Upper lobe of left lung (tissue), 6 donors: ENCODE measurements at regions not wholly inside any gene's neighbourhood (a gene's known extent, or its start where the extent isn't known, plus 50 kb on each side); places are given as distances from the start of the nearest gene placed in this dataset.
"Not testable (repeated sequence)": the region's sequence is repeated elsewhere in the genome, so short reads cannot be mapped to it uniquely, and the experiment has no call there.

Experiments
- ATAC-seq, 2 donors: fragments of 200-7000 bp; cut with Tn5 transposase; one replicate each; pipeline ENCODE4 v1.9.1; 2022; ENCODE audit warnings: mild to moderate bottlenecking in 2 of 2, moderate library complexity in 2 of 2; ENCODE audit not compliant: low FRiP score in 2 of 2
- DNase-seq, 2 donors: peaks; one replicate each; pipeline ENCODE4 v3.0.0-alpha.2; 2019 to 2020
- H3K27ac ChIP-seq, 4 donors: fragments of 200-600 bp; sonication (generic); one replicate each; pipeline ENCODE4 v1.5.1; 2016 to 2019
- H3K27me3 ChIP-seq, 4 donors: fragments of 200-600 bp; sonication (generic); one replicate each; pipeline ENCODE4 v1.5.1; 2017 to 2019
- H3K36me3 ChIP-seq, 4 donors: fragments of 200-600 bp; sonication (generic); one replicate each; pipeline ENCODE4 v1.5.1; 2016 to 2019
- H3K4me1 ChIP-seq, 4 donors: fragments of 200-600 bp; sonication (generic); one replicate each; pipeline ENCODE4 v1.5.1; 2018 to 2019
- H3K4me3 ChIP-seq, 4 donors: fragments of 200-600 bp; sonication (generic); one replicate each; pipeline ENCODE4 v1.5.1; 2017 to 2019; ENCODE audit warnings: mild to moderate bottlenecking in 2 of 4, moderate library complexity in 1 of 4
- H3K9me3 ChIP-seq, 4 donors: fragments of 200-600 bp; sonication (generic); one replicate each; pipeline ENCODE4 v1.5.1; 2018 to 2019
- EP300 ChIP-seq, 4 donors: sonication (generic); formaldehyde crosslinking; IDR thresholded peaks; one replicate each; pipeline ENCODE4 v1.5.1; 2017; ENCODE audit warnings: antibody characterized with exemption in 4 of 4, control low read depth in 2 of 4
- POLR2A ChIP-seq, 4 donors: fragments of 450-650 bp; IDR thresholded peaks; one replicate each; pipeline ENCODE4 v1.5.1; 2016 to 2017; ENCODE audit warnings: antibody characterized with exemption in 4 of 4, mild to moderate bottlenecking in 2 of 4
- POLR2AphosphoS5 ChIP-seq, 2 donors: sonication (generic); formaldehyde crosslinking; IDR thresholded peaks; one replicate each; pipeline ENCODE4 v1.5.1; 2017; ENCODE audit warnings: antibody characterized with exemption in 2 of 2
- WGBS, 2 donors: methylation state at CpG; one replicate each; pipeline ENCODE4 v1.1.5; 2017 to 2018; 5-methylcytosine and 5-hydroxymethylcytosine counted together
- TF ChIP-seq, protein P1 (sequence below), 6 experiments: fragments of 450-650 bp in 4 of 6; fragments of 200-600 bp in 2 of 6; sonication (generic) in 2 of 6; IDR thresholded peaks; one replicate each; pipeline ENCODE4 v1.5.1; 2016 to 2019; ENCODE audit warnings: antibody characterized with exemption in 6 of 6
- donor health status: DM: no; HTN: no; CAD: no; lungs with moderate emphysema.
- donor health status: DM: no; HTN: yes; CAD: no; lungs with severe emphysema.

DNA sequence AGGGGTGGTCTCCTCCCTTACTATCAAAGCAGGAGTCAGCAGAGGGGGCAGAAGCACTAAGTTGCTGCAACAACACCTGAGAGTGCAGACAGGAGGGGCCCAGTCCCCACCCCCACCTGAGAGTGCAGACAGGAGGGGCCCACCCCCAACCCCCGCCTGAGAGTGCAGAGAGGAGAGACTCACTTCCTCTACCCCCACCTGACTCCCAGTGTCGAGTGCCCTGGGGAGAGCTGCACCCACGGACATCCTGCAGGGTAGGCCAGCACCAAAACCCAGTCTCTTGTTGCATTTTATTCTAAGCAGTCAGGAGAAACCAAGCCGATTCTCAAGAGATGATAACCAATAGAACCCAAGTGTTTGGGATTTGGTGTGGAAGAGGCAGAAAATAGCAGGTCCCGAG is 78.4 kb downstream of the NAPG start:
- no peaks in the 10 kb centered on the region for H3K27me3 ChIP-seq
- DNase-seq (peak in 1 of 2 donors; percentile 10), ATAC-seq (no peak)
- WGBS, 2 donors, result 83 to 93% methylated on average over 5 of the region's 5 CpGs
- H3K9me3 ChIP-seq, result no peaks in the 10 kb centered on the region
- no peaks in the 10 kb centered on the region for H3K4me1 ChIP-seq
- H3K27ac ChIP-seq, result no peak overlapping the region
- no peak overlapping the region for H3K4me3 ChIP-seq
- no peaks in the 10 kb centered on the region for H3K36me3 ChIP-seq
- TF ChIP-seq POLR2AphosphoS5 (IDR thresholded peaks at IDR 0.05) (no peak), EP300 (IDR thresholded peaks at IDR 0.05) (no peak), POLR2A (IDR thresholded peaks at IDR 0.05) (no peak)
- TF ChIP-seq, protein P1, sequence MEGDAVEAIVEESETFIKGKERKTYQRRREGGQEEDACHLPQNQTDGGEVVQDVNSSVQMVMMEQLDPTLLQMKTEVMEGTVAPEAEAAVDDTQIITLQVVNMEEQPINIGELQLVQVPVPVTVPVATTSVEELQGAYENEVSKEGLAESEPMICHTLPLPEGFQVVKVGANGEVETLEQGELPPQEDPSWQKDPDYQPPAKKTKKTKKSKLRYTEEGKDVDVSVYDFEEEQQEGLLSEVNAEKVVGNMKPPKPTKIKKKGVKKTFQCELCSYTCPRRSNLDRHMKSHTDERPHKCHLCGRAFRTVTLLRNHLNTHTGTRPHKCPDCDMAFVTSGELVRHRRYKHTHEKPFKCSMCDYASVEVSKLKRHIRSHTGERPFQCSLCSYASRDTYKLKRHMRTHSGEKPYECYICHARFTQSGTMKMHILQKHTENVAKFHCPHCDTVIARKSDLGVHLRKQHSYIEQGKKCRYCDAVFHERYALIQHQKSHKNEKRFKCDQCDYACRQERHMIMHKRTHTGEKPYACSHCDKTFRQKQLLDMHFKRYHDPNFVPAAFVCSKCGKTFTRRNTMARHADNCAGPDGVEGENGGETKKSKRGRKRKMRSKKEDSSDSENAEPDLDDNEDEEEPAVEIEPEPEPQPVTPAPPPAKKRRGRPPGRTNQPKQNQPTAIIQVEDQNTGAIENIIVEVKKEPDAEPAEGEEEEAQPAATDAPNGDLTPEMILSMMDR (IDR thresholded peaks at IDR 0.05), result no peak

DNA sequence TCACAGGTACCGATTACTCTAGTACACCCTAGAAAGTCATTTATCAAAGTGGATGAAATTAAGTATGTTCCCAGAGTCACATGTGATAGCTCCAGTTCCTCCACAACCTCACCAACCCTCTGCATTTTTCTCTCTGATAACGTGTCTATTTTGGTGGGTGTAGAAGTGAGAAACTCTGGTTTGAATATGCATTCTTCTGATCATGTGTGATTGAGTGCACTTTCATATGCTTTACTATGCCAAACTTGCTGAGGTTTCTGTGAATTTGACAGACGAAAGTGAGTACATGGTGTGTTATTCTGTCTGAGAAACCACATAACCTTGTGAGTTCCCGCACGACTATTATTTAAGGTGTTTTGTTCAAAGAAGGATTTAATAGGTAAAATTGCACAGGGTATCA is 81.1 kb downstream of the NAPG start:
- H3K36me3 ChIP-seq, H3K4me1 ChIP-seq, H3K4me3 ChIP-seq, H3K27ac ChIP-seq, DNase-seq, H3K27me3 ChIP-seq, ATAC-seq, H3K9me3 ChIP-seq: not testable (repeated sequence)
- WGBS, 2 donors, result 69 to 73% methylated on average over 4 to 5 of the region's 5 CpGs

DNA sequence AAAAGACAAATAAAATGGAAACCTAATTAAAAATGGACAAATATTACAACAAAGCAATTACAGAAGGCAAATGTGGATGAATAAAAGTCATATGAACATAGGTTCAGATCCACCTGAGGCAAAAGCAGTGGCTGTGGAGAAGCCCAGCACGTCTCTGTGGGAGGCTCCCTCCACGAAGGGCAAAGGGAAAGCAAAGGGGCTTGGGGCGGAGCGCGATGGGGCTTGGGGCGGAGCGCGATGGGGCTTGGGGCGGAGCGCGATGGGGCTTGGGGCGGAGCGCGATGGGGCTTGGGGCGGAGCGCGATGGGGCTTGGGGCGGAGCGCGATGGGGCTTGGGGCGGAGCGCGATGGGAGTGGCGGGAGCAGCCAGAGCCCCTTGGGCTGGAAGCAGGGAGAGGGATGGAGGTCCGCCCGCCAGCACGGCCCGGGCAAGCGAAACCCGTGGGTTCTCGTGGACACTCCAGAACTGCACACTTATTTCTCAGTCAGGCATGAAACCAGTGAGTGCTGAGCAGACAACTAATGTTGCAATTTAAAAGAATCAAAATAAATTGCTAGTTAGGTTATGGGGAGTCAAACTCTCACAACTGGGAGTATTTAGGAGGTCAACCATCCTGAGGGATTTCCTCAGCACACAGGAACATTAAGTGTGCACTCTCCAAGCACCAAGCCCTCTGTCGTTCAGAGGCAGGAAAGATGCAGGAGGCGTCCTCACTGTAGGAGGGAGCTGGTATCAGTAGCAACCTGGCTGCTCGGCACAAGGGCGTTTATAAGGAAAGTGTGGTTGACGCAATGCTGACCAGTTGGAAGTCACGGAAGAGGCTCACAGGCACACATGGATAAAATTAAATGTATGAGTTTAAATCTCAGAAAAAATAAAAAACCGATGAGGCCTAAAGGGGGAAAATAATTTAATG is 81.8 kb downstream of the NAPG start:
- ATAC-seq, result peak in 1 of 2 donors; percentile 26
- H3K27me3 ChIP-seq, H3K27ac ChIP-seq, H3K36me3 ChIP-seq, H3K9me3 ChIP-seq, H3K4me3 ChIP-seq, H3K4me1 ChIP-seq: not testable (repeated sequence)
- WGBS, 2 donors, result 87 to 88% methylated on average over 3 to 6 of the region's 38 CpGs
- DNase-seq, result peak in 1 of 2 donors; percentile 56

DNA sequence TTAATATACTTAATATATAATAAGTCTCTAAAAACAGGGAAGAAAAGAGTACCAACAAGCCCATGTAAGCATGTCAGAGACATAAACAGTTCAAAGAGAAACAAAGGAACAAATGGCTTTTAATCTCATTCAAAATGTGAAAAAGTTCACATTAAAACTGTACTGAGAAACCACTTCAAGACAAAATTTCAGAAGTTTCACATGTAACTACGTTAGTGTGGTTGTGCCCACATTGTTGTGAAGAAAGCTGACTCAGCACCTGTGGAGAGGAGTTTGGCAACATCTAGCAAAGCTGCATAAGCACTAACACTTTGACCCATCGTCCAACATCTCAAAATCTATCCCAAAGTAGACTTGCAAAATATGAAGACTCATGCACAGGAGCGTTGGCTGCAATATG is 82.6 kb downstream of the NAPG start:
- ATAC-seq, H3K27ac ChIP-seq, H3K4me1 ChIP-seq, H3K27me3 ChIP-seq, DNase-seq, H3K9me3 ChIP-seq, H3K4me3 ChIP-seq, H3K36me3 ChIP-seq: not testable (repeated sequence)
- WGBS, 2 donors, result 53 to 61% methylated on average over 3 of the region's 3 CpGs

DNA sequence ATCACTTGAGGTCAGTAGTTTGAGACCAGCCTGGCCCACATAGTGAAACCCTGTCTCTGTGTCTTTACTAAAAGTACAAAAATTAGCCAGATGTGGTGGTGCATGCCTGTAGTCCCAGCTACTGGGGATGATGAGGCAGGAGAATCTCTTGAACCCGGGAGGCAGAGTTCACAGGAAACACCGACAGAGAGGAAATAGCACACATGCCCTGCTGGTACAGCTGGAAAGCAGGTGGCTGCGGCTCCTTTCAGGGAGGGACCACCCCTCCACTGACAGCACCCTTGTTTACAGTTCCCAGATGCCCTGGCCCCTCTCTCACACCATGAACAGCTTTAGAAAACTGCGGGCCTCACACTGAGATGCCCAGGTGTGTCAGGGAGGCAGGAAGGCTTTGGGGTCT is 83.2 kb downstream of the NAPG start:
- ATAC-seq, H3K36me3 ChIP-seq, H3K4me3 ChIP-seq, H3K27ac ChIP-seq, H3K27me3 ChIP-seq, DNase-seq, H3K4me1 ChIP-seq, H3K9me3 ChIP-seq: not testable (repeated sequence)
- 80 to 85% methylated on average over 2 of the region's 4 CpGs for WGBS, 2 donors

DNA sequence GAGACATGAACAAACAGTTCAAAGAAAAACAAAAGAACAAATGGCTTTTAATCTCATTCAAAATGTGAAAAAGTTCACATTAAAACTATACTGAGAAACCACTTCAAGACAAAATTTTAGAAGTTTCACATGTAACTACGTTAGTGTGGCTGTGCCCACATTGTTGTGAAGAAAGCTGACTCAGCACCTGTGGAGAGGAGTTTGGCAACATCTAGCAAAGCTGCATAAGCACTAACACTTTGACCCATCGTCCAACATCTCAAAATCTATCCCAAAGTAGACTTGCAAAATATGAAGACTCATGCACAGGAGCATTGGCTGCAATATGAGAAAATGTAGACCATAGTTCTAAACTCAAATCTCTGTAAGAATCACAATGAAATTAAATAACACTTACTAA is 87.4 kb downstream of the NAPG start:
- not testable (repeated sequence) for H3K4me1 ChIP-seq, H3K27me3 ChIP-seq, H3K9me3 ChIP-seq, H3K27ac ChIP-seq, H3K36me3 ChIP-seq, DNase-seq, ATAC-seq, H3K4me3 ChIP-seq
- 45% methylated on average over 2 of the region's 2 CpGs; no CpG with 5 or more reads in 1 of the 2 donors for WGBS, 2 donors

DNA sequence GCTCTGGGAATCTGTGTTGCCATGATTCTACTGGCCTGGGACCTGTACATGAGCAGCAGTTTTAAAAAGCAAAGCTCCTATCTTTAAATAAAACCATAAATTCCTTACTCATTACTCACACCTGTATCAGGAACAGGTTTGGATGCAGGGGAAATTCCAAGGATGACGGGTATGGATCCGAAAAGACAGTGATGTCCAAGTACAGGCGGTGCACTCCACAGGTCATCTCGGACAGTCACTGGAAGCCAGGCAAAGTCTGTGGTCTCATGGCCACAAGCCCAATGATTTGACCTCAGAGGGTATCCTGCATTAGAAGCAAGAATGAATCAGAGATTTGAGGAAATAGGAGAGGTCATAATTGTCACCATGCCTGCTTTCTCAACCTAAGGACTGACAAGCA is 90.9 kb downstream of the NAPG start:
- H3K9me3 ChIP-seq, H3K4me3 ChIP-seq, ATAC-seq, H3K27ac ChIP-seq, DNase-seq, H3K27me3 ChIP-seq, H3K4me1 ChIP-seq, H3K36me3 ChIP-seq: not testable (repeated sequence)
- 40 to 83% methylated on average over 1 to 4 of the region's 4 CpGs for WGBS, 2 donors

DNA sequence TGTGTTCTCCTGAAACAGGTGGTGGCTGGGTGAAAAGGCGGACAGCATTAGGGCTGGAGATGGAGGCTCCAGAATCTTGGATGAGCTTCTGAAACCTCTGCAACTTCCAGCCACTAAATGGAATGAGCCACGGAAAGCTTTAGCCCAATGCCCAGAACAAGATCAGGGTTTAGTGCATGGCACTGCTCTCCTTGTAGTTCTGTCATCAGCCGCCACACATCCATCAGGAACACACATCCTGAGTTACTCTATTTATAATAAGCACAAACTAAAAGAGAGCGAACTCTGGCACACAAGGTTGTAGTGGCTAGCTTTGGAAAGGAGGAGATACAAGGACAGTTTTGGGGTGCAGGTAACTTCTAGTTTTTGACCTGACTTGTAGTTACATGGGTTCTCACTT is 93.0 kb downstream of the NAPG start:
- not testable (repeated sequence) for H3K4me3 ChIP-seq, DNase-seq, H3K27ac ChIP-seq, H3K9me3 ChIP-seq, H3K36me3 ChIP-seq, ATAC-seq, H3K4me1 ChIP-seq, H3K27me3 ChIP-seq
- 100% methylated on average over 1 of the region's 4 CpGs; no CpG with 5 or more reads in 1 of the 2 donors for WGBS, 2 donors

DNA sequence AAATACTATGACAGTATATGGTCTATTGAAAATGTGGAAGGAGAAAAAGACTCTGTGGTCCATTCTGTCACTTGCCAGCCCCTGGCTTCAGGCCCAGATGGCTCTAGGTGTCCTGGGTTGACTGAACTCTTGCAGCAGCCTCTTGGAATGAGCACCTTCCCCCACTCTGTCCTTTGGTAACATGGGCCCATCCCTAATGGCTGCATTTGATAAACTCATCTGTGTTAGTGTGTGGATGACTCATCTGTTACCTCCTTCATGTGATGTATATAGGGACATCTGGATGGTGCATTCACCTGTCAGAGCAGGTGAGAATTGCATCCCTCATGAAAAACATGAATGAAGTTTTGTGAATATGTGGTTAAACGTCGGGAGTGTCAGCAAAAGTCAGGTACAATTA is 93.5 kb downstream of the NAPG start:
- 87 to 95% methylated on average over 2 of the region's 2 CpGs for WGBS, 2 donors

DNA sequence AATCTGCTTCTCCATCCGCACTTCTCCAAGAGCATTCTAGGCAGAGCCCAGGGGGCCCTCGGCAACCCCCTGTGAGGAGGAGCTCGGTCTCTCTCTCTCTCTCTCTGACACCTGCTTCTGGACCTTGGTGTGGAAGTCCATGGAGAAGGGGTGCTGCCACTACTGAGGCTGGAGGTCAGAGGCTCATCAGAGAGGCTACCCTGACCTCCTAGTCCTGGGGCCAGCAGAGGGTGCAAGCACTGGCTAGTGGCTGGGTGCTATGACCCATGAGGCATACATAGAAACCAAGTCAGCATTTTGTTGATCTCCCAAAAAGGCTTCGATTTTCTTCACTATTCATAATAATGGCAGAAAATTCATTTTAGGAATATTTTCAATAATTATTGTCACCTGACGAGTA is 94.0 kb downstream of the NAPG start:
- not testable (repeated sequence) for ATAC-seq, DNase-seq
- WGBS, 2 donors, result 86 to 92% methylated on average over 5 of the region's 5 CpGs

More for the DNA sequence above, 93.5 kb downstream of the NAPG start:
- not testable (repeated sequence) for DNase-seq, H3K27ac ChIP-seq, H3K27me3 ChIP-seq, H3K9me3 ChIP-seq, ATAC-seq, H3K4me1 ChIP-seq, H3K36me3 ChIP-seq, H3K4me3 ChIP-seq

More for the DNA sequence above, 94.0 kb downstream of the NAPG start:
- not testable (repeated sequence) for H3K4me1 ChIP-seq, H3K9me3 ChIP-seq, H3K4me3 ChIP-seq, H3K27ac ChIP-seq, H3K27me3 ChIP-seq, H3K36me3 ChIP-seq
